Esophagus muscularis mucosa (tissue), 4 donors: ENCODE measurements at regions not wholly inside any gene's neighbourhood (a gene's known extent, or its start where the extent isn't known, plus 50 kb on each side); places are given as distances from the start of the nearest gene placed in this dataset.
"Not testable (repeated sequence)": the region's sequence is repeated elsewhere in the genome, so short reads cannot be mapped to it uniquely, and the experiment has no call there.

Source experiments
- DNase-seq: peaks from one replicate; pipeline ENCODE4 v3.0.0-alpha.2; 2017; ENCODE audit errors: extremely low spot score
- H3K27ac ChIP-seq, 4 donors: fragments of 200-600 bp; sonication (generic); replicated peaks in 1 of 4; 1 replicate in 3 of 4; 2 replicates in 1 of 4; pipeline ENCODE4 v1.5.1; 2016 to 2019; ENCODE audit warnings: mild to moderate bottlenecking in 1 of 4
- H3K27me3 ChIP-seq, 4 donors: fragments of 200-600 bp; sonication (generic); one replicate each; pipeline versions ENCODE4 v1.5.1 to v1.6.0; 2016 to 2019
- H3K36me3 ChIP-seq, 4 donors: fragments of 200-600 bp; sonication (generic); one replicate each; pipeline ENCODE4 v1.5.1; 2016 to 2019
- H3K4me1 ChIP-seq, 4 donors: fragments of 200-600 bp; sonication (generic); one replicate each; pipeline ENCODE4 v1.5.1; 2016 to 2019
- H3K4me3 ChIP-seq, 4 donors: fragments of 200-600 bp; sonication (generic); 1 replicate in 2 of 4; 2 replicates in 2 of 4; pipeline ENCODE4 v1.5.1; 2016 to 2019; ENCODE audit warnings: mild to moderate bottlenecking in 4 of 4, moderate library complexity in 1 of 4
- H3K9me3 ChIP-seq, 4 donors: fragments of 200-600 bp; sonication (generic); 1 replicate in 3 of 4; 2 replicates in 1 of 4; pipeline ENCODE4 v1.5.1; 2016 to 2019
- CTCF ChIP-seq, 3 experiments: fragments of 200-600 bp in 2 of 3; fragments of 450-650 bp in 1 of 3; sonication (generic) in 2 of 3; IDR thresholded peaks; one replicate each; pipeline ENCODE4 v1.5.1; 2017 to 2019; ENCODE audit warnings: antibody characterized with exemption in 3 of 3, mild to moderate bottlenecking in 2 of 3, moderate library complexity in 1 of 3
- EP300 ChIP-seq: sonication (generic); formaldehyde crosslinking; IDR thresholded peaks from one replicate; pipeline ENCODE4 v1.6.1; 2017; ENCODE audit warnings: antibody characterized with exemption
- POLR2A ChIP-seq: fragments of 450-650 bp; IDR thresholded peaks from one replicate; pipeline ENCODE4 v1.6.1; 2017; ENCODE audit warnings: antibody characterized with exemption, moderate library complexity, mild to moderate bottlenecking, low read depth
- POLR2AphosphoS5 ChIP-seq, 2 donors: sonication (generic); formaldehyde crosslinking; IDR thresholded peaks; one replicate each; pipeline ENCODE4 v1.6.1; 2017; ENCODE audit warnings: antibody characterized with exemption in 2 of 2
- WGBS: methylation state at CpG from one replicate; pipeline ENCODE4 v1.1.5; 2018; 5-methylcytosine and 5-hydroxymethylcytosine counted together
- intact Hi-C: fragments of 100-400 bp; cut with DNase I; formaldehyde crosslinking; loops from one replicate; pipeline ENCODE4 v1.15.1; 2023

- H3K4me1 ChIP-seq, result peaks cover 0 to 5% (median 0%) of the 10 kb centered on the region in 4 donors
- no peak overlapping the region for H3K27ac ChIP-seq
- TF ChIP-seq CTCF (IDR thresholded peaks at IDR 0.05) (no peak), EP300 (no peak), POLR2A (no peak), POLR2AphosphoS5 (IDR thresholded peaks at IDR 0.05) (no peak)
- DNase-seq, result peak; percentile 86
- intact Hi-C loops, result no loop called here
- 85% methylated on average over 8 of the region's 8 CpGs for WGBS
- no peaks in the 10 kb centered on the region for H3K36me3 ChIP-seq
- H3K27me3 ChIP-seq, result no peaks in the 10 kb centered on the region
- H3K4me3 ChIP-seq, result no peak overlapping the region
- H3K9me3 ChIP-seq, result no peaks in the 10 kb centered on the region
Observed at GRCh38 chr2:109721626-109722025, 72.5 kb upstream of the RGPD5 start.

GRCh38 chr2:109722026-109722425 is 72.1 kb upstream of the RGPD5 start:
- TF ChIP-seq CTCF (IDR thresholded peaks at IDR 0.05) (no peak), POLR2AphosphoS5 (IDR thresholded peaks at IDR 0.05) (no peak), EP300 (no peak), POLR2A (no peak)
- H3K36me3 ChIP-seq, result no peaks in the 10 kb centered on the region
- DNase-seq, result peak; percentile 70
- peaks cover 0 to 5% (median 0%) of the 10 kb centered on the region in 4 donors for H3K4me1 ChIP-seq
- intact Hi-C loops, result no loop called here
- no peak overlapping the region for H3K27ac ChIP-seq
- 61% methylated on average over 5 of the region's 5 CpGs for WGBS
- no peaks in the 10 kb centered on the region for H3K27me3 ChIP-seq
- no peak overlapping the region for H3K4me3 ChIP-seq
- H3K9me3 ChIP-seq, result no peaks in the 10 kb centered on the region

- H3K36me3 ChIP-seq, H3K9me3 ChIP-seq, H3K27me3 ChIP-seq, H3K27ac ChIP-seq, H3K4me3 ChIP-seq, H3K4me1 ChIP-seq, intact Hi-C loops, DNase-seq: not testable (repeated sequence)
- WGBS, result 94% methylated on average over 3 of the region's 3 CpGs
Observed at GRCh38 chr2:109722640-109723039, 71.5 kb upstream of the RGPD5 start.

- H3K4me3 ChIP-seq, H3K27me3 ChIP-seq, H3K27ac ChIP-seq, intact Hi-C loops, H3K36me3 ChIP-seq, H3K4me1 ChIP-seq, H3K9me3 ChIP-seq: not testable (repeated sequence)
- 88% methylated on average over 3 of the region's 3 CpGs for WGBS
- peak; percentile 62 for DNase-seq
Observed at GRCh38 chr2:109723153-109723552, 71.0 kb upstream of the RGPD5 start.

GRCh38 chr2:109724533-109725460 is 69.3 kb upstream of the RGPD5 start:
- WGBS, result 93% methylated on average over 8 of the region's 9 CpGs
- Histone ChIP-seq H3K9me3 (peaks cover 0 to 4% (median 0%) of the 10 kb centered on the region in 4 donors), H3K27ac (no peak overlapping the region), H3K4me3 (no peak overlapping the region), H3K27me3 (no peaks in the 10 kb centered on the region), H3K36me3 (no peaks in the 10 kb centered on the region), H3K4me1 (peaks cover 0 to 6% (median 3%) of the 10 kb centered on the region in 4 donors)
- intact Hi-C loops, result no loop called here
- TF ChIP-seq POLR2AphosphoS5 (IDR thresholded peaks at IDR 0.05), result no peak
- peak; percentile 79 for DNase-seq

GRCh38 chr2:109726379-109727270 is 67.5 kb upstream of the RGPD5 start:
- Histone ChIP-seq H3K27me3 (no peaks in the 10 kb centered on the region), H3K4me1 (peaks cover 0 to 6% (median 3%) of the 10 kb centered on the region in 4 donors), H3K9me3 (peaks cover 0 to 4% (median 0%) of the 10 kb centered on the region in 4 donors), H3K27ac (no peak overlapping the region), H3K4me3 (no peak overlapping the region), H3K36me3 (no peaks in the 10 kb centered on the region)
- WGBS, result 90% methylated on average over 16 of the region's 16 CpGs
- intact Hi-C loops, result no loop called here
- peak; percentile 84 for DNase-seq
- no peak for TF ChIP-seq POLR2A
